ENCODE measurements at regions not wholly inside any gene's neighbourhood (a gene's known extent, or its start where the extent isn't known, plus 50 kb on each side); places are given as distances from the start of the nearest gene placed in this dataset.

- ChIA-PET CTCF (no interaction called here), POLR2A (ENCODE audit: unreplicated experiment) (no interaction called here)
- intact Hi-C loops (cut with micrococcal nuclease) = loop anchor here (2.0 to 5.0 kb wide), 2 partner anchors 151 to 231 kb away; partner anchors contain the start of genes GFM2, HEXB and NSA2
These were observed 52.1 kb upstream of the FAM169A start for GRCh38 chr5:74918232-74918669.

GRCh38 chr5:74916831-74917710 is 50.9 kb upstream of the FAM169A start:
- Histone ChIP-seq H3K9ac (ENCODE audit: low read length) (no peak overlapping the region), H3K27me3 (ENCODE audit: low read length) (no peaks in the 10 kb centered on the region), H3K36me3 (ENCODE audit: low read depth, low read length) (no peaks in the 10 kb centered on the region), H3F3A (ENCODE audit: low read length, unreplicated experiment) (no peaks in the 10 kb centered on the region), H3K4me1 (ENCODE audit: insufficient read depth, low read length) (peaks cover 8% of the 10 kb centered on the region; the same call in 1 of the 2 replicates), H3K9me2 (replicated peaks; ENCODE audit: low read length) (no peaks in the 10 kb centered on the region), H3K4me2 (ENCODE audit: low read length) (peak overlapping the region; percentile 24), H2AFZ (ENCODE audit: low read length) (no peak overlapping the region), H3K4me3 (ENCODE audit: low read length) (no peak overlapping the region), H3K27ac (ENCODE audit: low read length) (peak overlapping the region; percentile 12; the same call in 1 of the 2 replicates), H3K79me2 (ENCODE audit: low read length) (no peaks in the 10 kb centered on the region), H4K20me1 (ENCODE audit: low read length) (no peaks in the 10 kb centered on the region), H3K9me3 (ENCODE audit: low read length) (no peaks in the 10 kb centered on the region)
- ATAC-seq (peak; percentile 97), DNase-seq (peak; percentile 78)
- no peak for TF ChIP-seq EZH2 (IDR thresholded peaks at IDR 0.05; ENCODE audit: low read length, unreplicated experiment)
- TF ChIP-seq EZH2phosphoT487 (IDR thresholded peaks at IDR 0.05; ENCODE audit: borderline replicate concordance, low read length) = no peak
- TF ChIP-seq, protein P1, sequence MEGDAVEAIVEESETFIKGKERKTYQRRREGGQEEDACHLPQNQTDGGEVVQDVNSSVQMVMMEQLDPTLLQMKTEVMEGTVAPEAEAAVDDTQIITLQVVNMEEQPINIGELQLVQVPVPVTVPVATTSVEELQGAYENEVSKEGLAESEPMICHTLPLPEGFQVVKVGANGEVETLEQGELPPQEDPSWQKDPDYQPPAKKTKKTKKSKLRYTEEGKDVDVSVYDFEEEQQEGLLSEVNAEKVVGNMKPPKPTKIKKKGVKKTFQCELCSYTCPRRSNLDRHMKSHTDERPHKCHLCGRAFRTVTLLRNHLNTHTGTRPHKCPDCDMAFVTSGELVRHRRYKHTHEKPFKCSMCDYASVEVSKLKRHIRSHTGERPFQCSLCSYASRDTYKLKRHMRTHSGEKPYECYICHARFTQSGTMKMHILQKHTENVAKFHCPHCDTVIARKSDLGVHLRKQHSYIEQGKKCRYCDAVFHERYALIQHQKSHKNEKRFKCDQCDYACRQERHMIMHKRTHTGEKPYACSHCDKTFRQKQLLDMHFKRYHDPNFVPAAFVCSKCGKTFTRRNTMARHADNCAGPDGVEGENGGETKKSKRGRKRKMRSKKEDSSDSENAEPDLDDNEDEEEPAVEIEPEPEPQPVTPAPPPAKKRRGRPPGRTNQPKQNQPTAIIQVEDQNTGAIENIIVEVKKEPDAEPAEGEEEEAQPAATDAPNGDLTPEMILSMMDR (conservative IDR thresholded peaks at IDR 0.05; ENCODE audit: low read depth, low read length) = no peak
- intact Hi-C loops (cut with micrococcal nuclease) = loop anchor here (5.0 kb wide), 1 partner anchor 230 kb away; the partner anchor contains the start of gene HEXB
- POLR2A ChIA-PET (ENCODE audit: unreplicated experiment) = interaction anchor here (0.7 kb wide), 1 partner anchor 201 kb away, joined by 5 read pairs; no protein-coding TSS in a partner anchor
- CTCF ChIA-PET = no interaction called here
- BruUV-seq (replicated peaks) = no TSS peak

More at GRCh38 chr5:74918232-74918669, 52.1 kb upstream of the FAM169A start:
- no peak overlapping the region for H3K4me2 ChIP-seq (ENCODE audit: low read length)
- H2AFZ ChIP-seq (ENCODE audit: low read length) = no peak overlapping the region
- H3K4me1 ChIP-seq (ENCODE audit: insufficient read depth, low read length) = peaks cover 8% of the 10 kb centered on the region; the same call in 1 of the 2 replicates
- H3K27ac ChIP-seq (ENCODE audit: low read length) = no peak overlapping the region
- no peaks in the 10 kb centered on the region for H3K79me2 ChIP-seq (ENCODE audit: low read length)
- H3K4me3 ChIP-seq (ENCODE audit: low read length) = no peak overlapping the region
- no peaks in the 10 kb centered on the region for H3K9me3 ChIP-seq (ENCODE audit: low read length)
- H3K36me3 ChIP-seq (ENCODE audit: low read depth, low read length) = no peaks in the 10 kb centered on the region
- no peak overlapping the region for H3K9ac ChIP-seq (ENCODE audit: low read length)
- TF ChIP-seq EZH2 (IDR thresholded peaks at IDR 0.05; ENCODE audit: low read length, unreplicated experiment) (no peak), EZH2phosphoT487 (IDR thresholded peaks at IDR 0.05; ENCODE audit: borderline replicate concordance, low read length) (no peak)
- TF ChIP-seq, protein P1 (conservative IDR thresholded peaks at IDR 0.05; ENCODE audit: low read depth, low read length) = no peak
- H3K9me2 ChIP-seq (replicated peaks; ENCODE audit: low read length) = no peaks in the 10 kb centered on the region
- ATAC-seq (no peak), DNase-seq (no peak)
- no peaks in the 10 kb centered on the region for H4K20me1 ChIP-seq (ENCODE audit: low read length)
- no TSS peak for BruUV-seq (replicated peaks)
- H3K27me3 ChIP-seq (ENCODE audit: low read length) = no peaks in the 10 kb centered on the region
- no peaks in the 10 kb centered on the region for H3F3A ChIP-seq (ENCODE audit: low read length, unreplicated experiment)

All from PC-3 (cell line).